H9 (cell line): ENCODE measurements at regions not wholly inside any gene's neighbourhood (a gene's known extent, or its start where the extent isn't known, plus 50 kb on each side); places are given as distances from the start of the nearest gene placed in this dataset.

Experiments
- DNase-seq: peaks from one replicate; pipeline ENCODE4 v3.0.0-alpha.2; 2017
- H2AFZ ChIP-seq: one replicate; pipeline ENCODE4 v1.6.1; 2013; ENCODE audit warnings: mild to moderate bottlenecking, low read length, control low read depth, moderate library complexity
- H2AK5ac ChIP-seq: 2 replicates; pipeline ENCODE4 v1.6.1; 2013; ENCODE audit warnings: low read length, control low read depth, mixed read lengths; ENCODE audit not compliant: insufficient read length
- H2BK120ac ChIP-seq: one replicate; pipeline ENCODE4 v1.6.1; 2013; ENCODE audit warnings: low read depth, mild to moderate bottlenecking, low read length, control low read depth, inconsistent platforms; ENCODE audit not compliant: poor library complexity, severe bottlenecking
- H2BK12ac ChIP-seq: 2 replicates; pipeline ENCODE4 v1.6.1; 2013; ENCODE audit warnings: low read length, control low read depth, mixed read lengths, low read depth; ENCODE audit not compliant: insufficient read length
- H2BK15ac ChIP-seq: 2 replicates; pipeline ENCODE4 v1.6.1; 2013; ENCODE audit warnings: low read depth, low read length, control low read depth
- H2BK20ac ChIP-seq: one replicate; pipeline ENCODE4 v1.6.1; 2013; ENCODE audit warnings: low read depth, mild to moderate bottlenecking, low read length, control low read depth, inconsistent platforms; ENCODE audit not compliant: poor library complexity, severe bottlenecking
- H2BK5ac ChIP-seq: 2 replicates; pipeline ENCODE4 v1.6.1; 2013; ENCODE audit warnings: low read length, control low read depth, mixed read lengths; ENCODE audit not compliant: insufficient read length
- H3K14ac ChIP-seq: 2 replicates; pipeline ENCODE4 v1.6.1; 2013; ENCODE audit warnings: low read length, control low read depth; ENCODE audit not compliant: insufficient read depth
- H3K18ac ChIP-seq: 2 replicates; pipeline ENCODE4 v1.6.1; 2013; ENCODE audit warnings: low read depth, mild to moderate bottlenecking, mixed read lengths, low read length, control low read depth; ENCODE audit not compliant: insufficient read length
- H3K23ac ChIP-seq: 2 replicates; pipeline ENCODE4 v1.6.1; 2013; ENCODE audit warnings: low read length, control low read depth, mixed read lengths, low read depth; ENCODE audit not compliant: insufficient read length
- H3K23me2 ChIP-seq: 2 replicates; pipeline ENCODE4 v1.6.1; 2013; ENCODE audit warnings: low read depth, mild to moderate bottlenecking, mixed read lengths, low read length, control low read depth; ENCODE audit not compliant: insufficient read length, poor library complexity, severe bottlenecking
- H3K27ac ChIP-seq: 2 replicates; pipeline ENCODE4 v1.5.1; 2013; ENCODE audit warnings: low read length, control low read depth, mixed read lengths, low read depth; ENCODE audit not compliant: insufficient read length
- H3K27me3 ChIP-seq: 2 replicates; pipeline ENCODE4 v1.6.1; 2013; ENCODE audit warnings: low read length, control low read depth, inconsistent platforms; ENCODE audit not compliant: insufficient read depth
- H3K4ac ChIP-seq: 2 replicates; pipeline ENCODE4 v1.6.1; 2013; ENCODE audit warnings: low read depth, mild to moderate bottlenecking, control low read depth, inconsistent platforms, low read length, moderate library complexity
- H3K4me1 ChIP-seq: 2 replicates; pipeline ENCODE4 v1.6.1; 2013; ENCODE audit warnings: low read length, control low read depth, inconsistent platforms; ENCODE audit not compliant: insufficient read depth
- H3K4me2 ChIP-seq: 2 replicates; pipeline ENCODE4 v1.6.1; 2013; ENCODE audit warnings: low read length, control low read depth, mixed read lengths; ENCODE audit not compliant: insufficient read length, insufficient read depth
- H3K56ac ChIP-seq: 2 replicates; pipeline ENCODE4 v1.6.1; 2013; ENCODE audit warnings: low read depth, mild to moderate bottlenecking, mixed read lengths, low read length, control low read depth; ENCODE audit not compliant: insufficient read length
- H3K79me1 ChIP-seq: 2 replicates; pipeline ENCODE4 v1.6.1; 2013; ENCODE audit warnings: low read depth, mild to moderate bottlenecking, moderate library complexity, low read length, control low read depth, inconsistent platforms; ENCODE audit not compliant: insufficient read depth, poor library complexity, severe bottlenecking
- H3K79me2 ChIP-seq: 2 replicates; pipeline ENCODE4 v1.6.1; 2013; ENCODE audit warnings: low read length, control low read depth, inconsistent platforms; ENCODE audit not compliant: insufficient read depth
- H3K9ac ChIP-seq: 2 replicates; pipeline ENCODE4 v1.6.1; 2013; ENCODE audit warnings: low read length, control low read depth, mixed read lengths; ENCODE audit not compliant: insufficient read length; ENCODE audit errors: extremely low read depth
- H3K9me3 ChIP-seq: one replicate; pipeline ENCODE4 v1.6.1; 2013; ENCODE audit warnings: low read depth, low read length, inconsistent platforms; ENCODE audit not compliant: control insufficient read depth
- H3T11ph ChIP-seq: one replicate; pipeline ENCODE4 v1.6.1; 2013; ENCODE audit warnings: mild to moderate bottlenecking, low read length, control low read depth, inconsistent platforms
- H4K20me1 ChIP-seq: one replicate; pipeline ENCODE4 v1.6.1; 2013; ENCODE audit not compliant: control insufficient read depth, insufficient read length, insufficient read depth
- H4K5ac ChIP-seq: 2 replicates; pipeline ENCODE4 v1.6.1; 2013; ENCODE audit warnings: low read depth, mild to moderate bottlenecking, mixed read lengths, low read length, control low read depth; ENCODE audit not compliant: insufficient read length
- H4K8ac ChIP-seq: replicated peaks from 2 replicates; pipeline ENCODE4 v1.6.1; 2013; ENCODE audit warnings: low read length, control low read depth, mixed read lengths, low read depth; ENCODE audit not compliant: insufficient read length
- H4K91ac ChIP-seq: 2 replicates; pipeline ENCODE4 v1.6.1; 2013; ENCODE audit warnings: low read depth, mild to moderate bottlenecking, moderate library complexity, mixed read lengths, low read length, control low read depth; ENCODE audit not compliant: insufficient read length
- H3K27ac Mint-ChIP-seq, 3 experiments: 2 replicates in 2 of 3; 3 replicates in 1 of 3; pipeline ENCODE4 v1.8.0; 2020 to 2021; ENCODE audit warnings: mixed read lengths in 3 of 3, mild to moderate bottlenecking in 1 of 3, moderate library complexity in 1 of 3
- H3K27me3 Mint-ChIP-seq: 2 replicates; pipeline ENCODE4 v1.8.0; 2021; ENCODE audit warnings: low read depth, mild to moderate bottlenecking, moderate library complexity, mixed read lengths
- H3K36me3 Mint-ChIP-seq, 3 experiments: 2 replicates in 2 of 3; 3 replicates in 1 of 3; pipeline ENCODE4 v1.8.0; 2020 to 2021; ENCODE audit warnings: low read depth in 3 of 3, mixed read lengths in 3 of 3; ENCODE audit not compliant: insufficient read depth in 1 of 3
- H3K4me1 Mint-ChIP-seq, 2 experiments: 2 replicates each; pipeline ENCODE4 v1.8.0; 2020; ENCODE audit warnings: mixed read lengths in 2 of 2
- H3K4me3 Mint-ChIP-seq, 2 experiments: 2 replicates in 1 of 2; 3 replicates in 1 of 2; pipeline ENCODE4 v1.8.0; 2020 to 2021; ENCODE audit warnings: mild to moderate bottlenecking in 2 of 2, mixed read lengths in 2 of 2, moderate library complexity in 1 of 2
- H3K9me3 Mint-ChIP-seq, 2 experiments: 2 replicates in 1 of 2; 3 replicates in 1 of 2; pipeline ENCODE4 v1.8.0; 2020; ENCODE audit warnings: mild to moderate bottlenecking in 2 of 2, mixed read lengths in 2 of 2, moderate library complexity in 1 of 2
- WGBS: extraction: QIAGEN DNeasy Blood & Tissue Kit; methylation state at CpG from one replicate; pipeline ENCODE4 v1.1.7; 2013; ENCODE audit warnings: missing lambda C conversion rate, low lambda C conversion rate, mixed read lengths; ENCODE audit not compliant: insufficient read length; ENCODE audit errors: extremely low coverage; 5-methylcytosine and 5-hydroxymethylcytosine counted together
- TF ChIP-seq, protein P1 (sequence below): fragments of 200-600 bp; sonication (generic); conservative IDR thresholded peaks from 3 replicates; pipeline ENCODE4 v1.8.0; 2021; ENCODE audit warnings: antibody characterized with exemption, mild to moderate bottlenecking

- Histone ChIP-seq H2AK5ac (no peak overlapping the region), H3K9me3 (no peaks in the 10 kb centered on the region), H3K4me2 (no peak overlapping the region), H3K27me3 (no peaks in the 10 kb centered on the region), H4K5ac (no peak overlapping the region), H2BK5ac (no peak overlapping the region), H3K23ac (no peak overlapping the region), H4K20me1 (no peaks in the 10 kb centered on the region), H3K79me2 (no peaks in the 10 kb centered on the region), H3K9ac (no peak overlapping the region), H3K18ac (no peak overlapping the region), H3K56ac (no peak overlapping the region), H2BK120ac (no peak overlapping the region), H3K4ac (no peak overlapping the region), H3T11ph (no peak overlapping the region), H2AFZ (no peak overlapping the region), H3K79me1 (no peaks in the 10 kb centered on the region), H3K4me1 (no peaks in the 10 kb centered on the region), H2BK12ac (no peak overlapping the region), H4K91ac (no peak overlapping the region), H3K23me2 (no peaks in the 10 kb centered on the region), H3K27ac (no peak overlapping the region), H2BK20ac (no peak overlapping the region), H4K8ac (no peak overlapping the region), H2BK15ac (no peak overlapping the region), H3K14ac (no peak overlapping the region; the same call in 1 of the 2 replicates)
- Mint-ChIP-seq H3K4me3 (no peak overlapping the region), H3K36me3 (no peaks in the 10 kb centered on the region), H3K9me3 (no peaks in the 10 kb centered on the region), H3K27ac (peak overlapping the region in 1 of 3 experiments; percentile 91; a peak in 3 of 7 replicates), H3K27me3 (no peaks in the 10 kb centered on the region), H3K4me1 (peaks cover 12% of the 10 kb centered on the region in 2 experiments)
- no CpG with 5 or more reads among the region's 10 CpGs for WGBS
- TF ChIP-seq, protein P1, sequence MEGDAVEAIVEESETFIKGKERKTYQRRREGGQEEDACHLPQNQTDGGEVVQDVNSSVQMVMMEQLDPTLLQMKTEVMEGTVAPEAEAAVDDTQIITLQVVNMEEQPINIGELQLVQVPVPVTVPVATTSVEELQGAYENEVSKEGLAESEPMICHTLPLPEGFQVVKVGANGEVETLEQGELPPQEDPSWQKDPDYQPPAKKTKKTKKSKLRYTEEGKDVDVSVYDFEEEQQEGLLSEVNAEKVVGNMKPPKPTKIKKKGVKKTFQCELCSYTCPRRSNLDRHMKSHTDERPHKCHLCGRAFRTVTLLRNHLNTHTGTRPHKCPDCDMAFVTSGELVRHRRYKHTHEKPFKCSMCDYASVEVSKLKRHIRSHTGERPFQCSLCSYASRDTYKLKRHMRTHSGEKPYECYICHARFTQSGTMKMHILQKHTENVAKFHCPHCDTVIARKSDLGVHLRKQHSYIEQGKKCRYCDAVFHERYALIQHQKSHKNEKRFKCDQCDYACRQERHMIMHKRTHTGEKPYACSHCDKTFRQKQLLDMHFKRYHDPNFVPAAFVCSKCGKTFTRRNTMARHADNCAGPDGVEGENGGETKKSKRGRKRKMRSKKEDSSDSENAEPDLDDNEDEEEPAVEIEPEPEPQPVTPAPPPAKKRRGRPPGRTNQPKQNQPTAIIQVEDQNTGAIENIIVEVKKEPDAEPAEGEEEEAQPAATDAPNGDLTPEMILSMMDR = no peak
- no peak for DNase-seq
Observed at GRCh38 chr5:82346399-82347165, 68.4 kb upstream of the RPS23 start.
